ENCODE measurements at regions not wholly inside any gene's neighbourhood (a gene's known extent, or its start where the extent isn't known, plus 50 kb on each side); places are given as distances from the start of the nearest gene placed in this dataset.

DNA sequence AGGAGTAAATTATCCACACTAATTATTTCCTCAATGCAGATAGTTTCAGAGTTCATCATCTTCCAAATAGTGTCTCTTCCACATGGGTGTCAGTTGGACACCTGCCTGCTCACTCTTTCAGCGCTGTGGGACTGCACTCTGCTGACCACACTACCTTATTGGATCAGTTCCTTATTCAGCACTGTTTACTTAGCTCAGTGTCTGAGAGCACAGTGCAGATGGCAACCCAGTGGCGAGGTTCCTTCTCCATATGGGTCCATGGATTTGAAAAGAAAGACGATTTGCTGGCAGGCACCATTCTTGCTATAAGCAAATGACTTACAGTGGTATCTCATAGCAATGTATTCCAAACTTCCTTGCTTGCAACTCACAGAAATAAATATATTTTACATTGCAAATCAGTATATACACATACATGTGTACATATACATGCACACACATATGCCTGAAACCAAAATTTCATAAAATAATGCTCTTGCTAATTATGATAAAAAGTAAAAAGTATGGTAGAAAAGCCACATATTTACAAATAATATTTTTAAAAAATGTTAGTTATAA, 354.8 kb downstream of the INSIG2 start:
- Histone ChIP-seq H3K9me3 (no peaks in the 10 kb centered on the region), H3K27ac (no peak overlapping the region), H3K4me1 (no peaks in the 10 kb centered on the region), H3K36me3 (no peaks in the 10 kb centered on the region), H3K27me3 (no peaks in the 10 kb centered on the region), H3K4me3 (no peak overlapping the region)
- no peak for DNase-seq
- TF ChIP-seq, protein P1, sequence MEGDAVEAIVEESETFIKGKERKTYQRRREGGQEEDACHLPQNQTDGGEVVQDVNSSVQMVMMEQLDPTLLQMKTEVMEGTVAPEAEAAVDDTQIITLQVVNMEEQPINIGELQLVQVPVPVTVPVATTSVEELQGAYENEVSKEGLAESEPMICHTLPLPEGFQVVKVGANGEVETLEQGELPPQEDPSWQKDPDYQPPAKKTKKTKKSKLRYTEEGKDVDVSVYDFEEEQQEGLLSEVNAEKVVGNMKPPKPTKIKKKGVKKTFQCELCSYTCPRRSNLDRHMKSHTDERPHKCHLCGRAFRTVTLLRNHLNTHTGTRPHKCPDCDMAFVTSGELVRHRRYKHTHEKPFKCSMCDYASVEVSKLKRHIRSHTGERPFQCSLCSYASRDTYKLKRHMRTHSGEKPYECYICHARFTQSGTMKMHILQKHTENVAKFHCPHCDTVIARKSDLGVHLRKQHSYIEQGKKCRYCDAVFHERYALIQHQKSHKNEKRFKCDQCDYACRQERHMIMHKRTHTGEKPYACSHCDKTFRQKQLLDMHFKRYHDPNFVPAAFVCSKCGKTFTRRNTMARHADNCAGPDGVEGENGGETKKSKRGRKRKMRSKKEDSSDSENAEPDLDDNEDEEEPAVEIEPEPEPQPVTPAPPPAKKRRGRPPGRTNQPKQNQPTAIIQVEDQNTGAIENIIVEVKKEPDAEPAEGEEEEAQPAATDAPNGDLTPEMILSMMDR (IDR thresholded peaks at IDR 0.05 in 4 of 5, conservative IDR thresholded peaks at IDR 0.05 in 1 of 5): no peak
- no peak for TF ChIP-seq POLR2A (IDR thresholded peaks at IDR 0.05)
- in situ Hi-C loops (cut with MboI; ENCODE audit: low sequenced_read_pairs in 4 of 4): no loop called here
- intact Hi-C loops (cut with DNase I; ENCODE audit: low total_unique reads): no loop called here
- ATAC-seq: no peak

DNA sequence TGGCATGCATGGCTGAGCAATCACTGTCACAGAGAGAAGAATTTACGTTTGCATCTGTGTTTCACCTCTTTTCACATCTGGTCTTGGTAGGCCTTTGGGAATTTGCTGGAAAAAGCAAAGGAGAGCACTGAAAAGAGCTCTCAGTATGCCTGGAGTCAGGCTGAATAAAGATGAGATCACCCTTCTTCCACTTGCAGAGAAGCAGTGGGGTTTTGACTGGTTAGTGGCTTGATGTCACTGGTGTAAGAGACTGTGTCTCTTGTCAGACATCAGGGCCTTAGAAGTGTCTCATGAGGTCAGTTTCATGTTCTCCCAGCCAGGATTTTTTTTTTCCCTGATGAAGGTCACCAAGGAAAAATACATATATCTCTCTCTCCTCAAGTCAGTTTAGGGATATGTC, 353.8 kb downstream of the INSIG2 start:
- TF ChIP-seq, protein P1 (IDR thresholded peaks at IDR 0.05 in 4 of 5, conservative IDR thresholded peaks at IDR 0.05 in 1 of 5): no peak
- TF ChIP-seq POLR2A (IDR thresholded peaks at IDR 0.05): no peak
- Histone ChIP-seq H3K27ac (no peak overlapping the region), H3K4me3 (no peak overlapping the region), H3K9me3 (no peaks in the 10 kb centered on the region), H3K36me3 (no peaks in the 10 kb centered on the region), H3K27me3 (no peaks in the 10 kb centered on the region), H3K4me1 (no peaks in the 10 kb centered on the region)
- intact Hi-C loops (cut with DNase I; ENCODE audit: low total_unique reads): no loop called here
- no peak for DNase-seq
- in situ Hi-C loops (cut with MboI; ENCODE audit: low sequenced_read_pairs in 4 of 4): no loop called here
- ATAC-seq: no peak

DNA sequence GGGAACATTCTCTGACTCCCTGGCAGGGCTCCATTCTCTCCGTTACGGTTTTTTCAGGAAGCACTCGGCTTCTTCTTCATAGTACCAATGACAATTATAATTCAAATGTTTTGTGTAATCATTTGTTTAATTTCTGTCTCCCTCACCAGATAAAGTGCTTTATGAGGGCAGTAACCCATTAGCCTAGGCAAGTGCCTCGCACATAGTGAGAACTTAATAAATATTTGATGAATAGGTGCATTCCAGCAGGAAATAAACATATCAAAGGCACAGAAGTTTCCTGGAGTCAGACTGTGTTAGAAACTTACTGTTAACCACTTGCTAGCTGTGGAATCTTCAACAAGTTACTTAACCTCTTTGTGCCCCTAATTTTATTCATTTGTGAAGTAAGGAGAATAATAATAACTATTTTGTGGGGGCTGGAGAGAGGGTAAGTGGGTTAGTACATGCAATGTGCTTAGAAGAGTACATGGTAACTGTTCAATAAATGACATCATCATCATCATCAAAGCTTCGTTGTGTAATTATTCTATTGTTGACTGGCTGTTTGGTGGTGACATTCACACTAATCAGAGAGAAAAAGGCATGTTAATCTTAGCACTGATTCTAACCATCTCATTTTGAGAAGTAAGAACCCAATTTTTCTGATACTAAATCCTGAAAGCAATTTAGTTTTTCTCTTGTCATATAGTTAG, 352.3 kb downstream of the INSIG2 start:
- no peaks in the 10 kb centered on the region for H3K4me1 ChIP-seq
- H3K36me3 ChIP-seq: no peaks in the 10 kb centered on the region
- TF ChIP-seq POLR2A (IDR thresholded peaks at IDR 0.05): no peak
- TF ChIP-seq, protein P1 (IDR thresholded peaks at IDR 0.05 in 4 of 5, conservative IDR thresholded peaks at IDR 0.05 in 1 of 5): no peak
- H3K27ac ChIP-seq: no peak overlapping the region
- intact Hi-C loops (cut with DNase I; ENCODE audit: low total_unique reads): no loop called here
- H3K27me3 ChIP-seq: no peaks in the 10 kb centered on the region
- in situ Hi-C loops (cut with MboI; ENCODE audit: low sequenced_read_pairs in 4 of 4): no loop called here
- H3K4me3 ChIP-seq: no peak overlapping the region
- no peaks in the 10 kb centered on the region for H3K9me3 ChIP-seq
- no peak for ATAC-seq
- DNase-seq: no peak

DNA sequence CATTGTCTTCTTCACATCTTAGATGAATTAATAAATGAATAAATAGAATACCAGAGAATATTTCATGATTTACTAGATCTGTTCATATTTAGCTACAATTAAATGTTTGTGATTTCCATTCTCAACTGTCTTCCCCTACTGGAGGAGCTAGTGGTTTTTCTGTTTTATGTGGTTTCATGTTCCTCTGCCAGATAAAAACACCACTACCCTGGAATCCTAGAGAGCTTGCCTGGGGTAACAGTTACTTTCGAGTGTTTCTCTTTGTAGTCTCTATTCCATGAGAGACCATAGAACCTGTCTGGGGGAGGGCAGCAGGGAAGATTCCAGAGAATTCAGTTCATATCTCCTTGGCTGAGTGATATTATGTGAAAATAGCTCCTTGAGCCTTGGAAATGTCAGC, 349.2 kb downstream of the INSIG2 start:
- intact Hi-C loops (cut with DNase I; ENCODE audit: low total_unique reads) (no loop called here), in situ Hi-C loops (cut with MboI; ENCODE audit: low sequenced_read_pairs in 4 of 4) (no loop called here)
- no peak for DNase-seq
- Histone ChIP-seq H3K4me3 (no peak overlapping the region), H3K36me3 (no peaks in the 10 kb centered on the region), H3K9me3 (no peaks in the 10 kb centered on the region), H3K27me3 (no peaks in the 10 kb centered on the region), H3K27ac (no peak overlapping the region), H3K4me1 (no peaks in the 10 kb centered on the region)
- ATAC-seq: no peak
- TF ChIP-seq POLR2A (IDR thresholded peaks at IDR 0.05): no peak
- TF ChIP-seq, protein P1 (IDR thresholded peaks at IDR 0.05 in 4 of 5, conservative IDR thresholded peaks at IDR 0.05 in 1 of 5): no peak
